ENCODE measurements at regions not wholly inside any gene's neighbourhood (a gene's known extent, or its start where the extent isn't known, plus 50 kb on each side); places are given as distances from the start of the nearest gene placed in this dataset.

GRCh38 chr12:29066011-29066588 is 83.0 kb upstream of the FAR2 start:
- DNase-seq = no peak

GRCh38 chr12:29067430-29067829 is 81.6 kb upstream of the FAR2 start:
- DNase-seq = no peak

- DNase-seq = no peak
These were observed 78.8 kb upstream of the FAR2 start for GRCh38 chr12:29070309-29070708.

GRCh38 chr12:29071099-29071498 is 78.0 kb upstream of the FAR2 start:
- no peak for DNase-seq

- DNase-seq = no peak
These were observed 76.4 kb upstream of the FAR2 start for GRCh38 chr12:29072631-29073030.

GRCh38 chr12:29073631-29074239 is 75.3 kb upstream of the FAR2 start:
- DNase-seq = no peak

GRCh38 chr12:29081101-29081500 is 68.0 kb upstream of the FAR2 start:
- DNase-seq = no peak

GRCh38 chr12:29082522-29082921 is 66.6 kb upstream of the FAR2 start:
- no peak for DNase-seq

- no peak for DNase-seq
These were observed 62.5 kb upstream of the FAR2 start for GRCh38 chr12:29086325-29087271.

GRCh38 chr12:29088611-29089219 is 60.4 kb upstream of the FAR2 start:
- DNase-seq = no peak

Data from activated T-cell treated with anti-CD3 and anti-CD28 coated beads, Interleukin-2, amount 50 U/mL, for 48 hours (primary cell).